HFFc6 (cell line): ENCODE measurements at regions not wholly inside any gene's neighbourhood (a gene's known extent, or its start where the extent isn't known, plus 50 kb on each side); places are given as distances from the start of the nearest gene placed in this dataset.

Experiments used
- DNase-seq: peaks from one replicate; pipeline ENCODE4 v3.0.0-alpha.2; 2018
- H3K27ac Mint-ChIP-seq: 2 replicates; pipeline ENCODE4 v1.8.0; 2020; ENCODE audit warnings: mild to moderate bottlenecking, mixed read lengths
- H3K27me3 Mint-ChIP-seq: 2 replicates; pipeline ENCODE4 v1.8.0; 2021; ENCODE audit warnings: mild to moderate bottlenecking, moderate library complexity, mixed read lengths; ENCODE audit not compliant: insufficient read depth
- H3K36me3 Mint-ChIP-seq: 2 replicates; pipeline ENCODE4 v1.8.0; 2021; ENCODE audit warnings: low read depth, mixed read lengths
- H3K4me1 Mint-ChIP-seq: 2 replicates; pipeline ENCODE4 v1.8.0; 2020; ENCODE audit warnings: low read depth, mixed read lengths
- H3K4me3 Mint-ChIP-seq: 2 replicates; pipeline ENCODE4 v1.8.0; 2020; ENCODE audit warnings: mild to moderate bottlenecking, moderate library complexity, mixed read lengths
- H3K9me3 Mint-ChIP-seq: 2 replicates; pipeline ENCODE4 v1.8.0; 2020; ENCODE audit warnings: mild to moderate bottlenecking, mixed read lengths
- TF ChIP-seq, protein P1 (sequence below): fragments of 200-600 bp; sonication (generic); IDR thresholded peaks from 2 replicates; pipeline ENCODE4 v1.5.0; 2021; ENCODE audit warnings: antibody characterized with exemption, mild to moderate bottlenecking

DNA sequence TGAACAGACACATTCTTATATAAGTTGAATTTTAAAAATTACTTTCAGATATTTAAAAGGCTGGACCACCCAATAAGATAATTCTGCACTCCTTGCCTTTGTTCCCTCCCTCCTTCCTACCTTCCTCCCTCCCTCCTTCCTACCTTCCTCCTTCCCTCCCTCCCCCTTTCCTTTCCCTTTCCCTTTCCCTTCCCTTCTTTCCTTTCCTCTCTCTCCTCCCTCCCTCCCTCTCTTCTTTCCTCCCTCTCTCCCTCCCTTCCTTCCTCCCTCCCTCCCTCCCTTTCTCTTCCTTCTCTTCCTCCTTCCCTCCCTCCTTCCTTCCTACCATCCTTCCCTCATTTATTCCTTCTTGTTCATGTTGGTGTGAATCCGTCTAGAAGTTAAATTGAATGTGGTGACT is 93.0 kb downstream of the ATP6V1G3 start:
- no peak for DNase-seq
- H3K4me3 Mint-ChIP-seq: no peak overlapping the region
- no peak overlapping the region for H3K27ac Mint-ChIP-seq
- H3K9me3 Mint-ChIP-seq: no peaks in the 10 kb centered on the region
- peaks cover 69% of the 10 kb centered on the region for H3K4me1 Mint-ChIP-seq
- H3K27me3 Mint-ChIP-seq: no peaks in the 10 kb centered on the region
- H3K36me3 Mint-ChIP-seq: peaks cover 11% of the 10 kb centered on the region; the same call in 1 of the 2 replicates
- TF ChIP-seq, protein P1, sequence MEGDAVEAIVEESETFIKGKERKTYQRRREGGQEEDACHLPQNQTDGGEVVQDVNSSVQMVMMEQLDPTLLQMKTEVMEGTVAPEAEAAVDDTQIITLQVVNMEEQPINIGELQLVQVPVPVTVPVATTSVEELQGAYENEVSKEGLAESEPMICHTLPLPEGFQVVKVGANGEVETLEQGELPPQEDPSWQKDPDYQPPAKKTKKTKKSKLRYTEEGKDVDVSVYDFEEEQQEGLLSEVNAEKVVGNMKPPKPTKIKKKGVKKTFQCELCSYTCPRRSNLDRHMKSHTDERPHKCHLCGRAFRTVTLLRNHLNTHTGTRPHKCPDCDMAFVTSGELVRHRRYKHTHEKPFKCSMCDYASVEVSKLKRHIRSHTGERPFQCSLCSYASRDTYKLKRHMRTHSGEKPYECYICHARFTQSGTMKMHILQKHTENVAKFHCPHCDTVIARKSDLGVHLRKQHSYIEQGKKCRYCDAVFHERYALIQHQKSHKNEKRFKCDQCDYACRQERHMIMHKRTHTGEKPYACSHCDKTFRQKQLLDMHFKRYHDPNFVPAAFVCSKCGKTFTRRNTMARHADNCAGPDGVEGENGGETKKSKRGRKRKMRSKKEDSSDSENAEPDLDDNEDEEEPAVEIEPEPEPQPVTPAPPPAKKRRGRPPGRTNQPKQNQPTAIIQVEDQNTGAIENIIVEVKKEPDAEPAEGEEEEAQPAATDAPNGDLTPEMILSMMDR: no peak

GRCh38 chr1:198445872-198446271 is 94.6 kb downstream of the ATP6V1G3 start:
- peaks cover 72% of the 10 kb centered on the region for H3K4me1 Mint-ChIP-seq
- TF ChIP-seq, protein P1: no peak
- no peak for DNase-seq
- H3K4me3 Mint-ChIP-seq: no peak overlapping the region
- no peaks in the 10 kb centered on the region for H3K27me3 Mint-ChIP-seq
- H3K9me3 Mint-ChIP-seq: no peaks in the 10 kb centered on the region
- peaks cover 15% of the 10 kb centered on the region; the same call in 1 of the 2 replicates for H3K36me3 Mint-ChIP-seq
- peak overlapping the region; percentile 50 for H3K27ac Mint-ChIP-seq

GRCh38 chr1:198444792-198445191 is 95.7 kb downstream of the ATP6V1G3 start:
- Mint-ChIP-seq H3K4me3 (no peak overlapping the region), H3K36me3 (peaks cover 22% of the 10 kb centered on the region; the same call in 1 of the 2 replicates), H3K27me3 (no peaks in the 10 kb centered on the region; the same call in 1 of the 2 replicates), H3K9me3 (no peaks in the 10 kb centered on the region), H3K27ac (peak overlapping the region; percentile 50), H3K4me1 (peaks cover 69% of the 10 kb centered on the region)
- TF ChIP-seq, protein P1: no peak
- DNase-seq: peak; percentile 65

DNA sequence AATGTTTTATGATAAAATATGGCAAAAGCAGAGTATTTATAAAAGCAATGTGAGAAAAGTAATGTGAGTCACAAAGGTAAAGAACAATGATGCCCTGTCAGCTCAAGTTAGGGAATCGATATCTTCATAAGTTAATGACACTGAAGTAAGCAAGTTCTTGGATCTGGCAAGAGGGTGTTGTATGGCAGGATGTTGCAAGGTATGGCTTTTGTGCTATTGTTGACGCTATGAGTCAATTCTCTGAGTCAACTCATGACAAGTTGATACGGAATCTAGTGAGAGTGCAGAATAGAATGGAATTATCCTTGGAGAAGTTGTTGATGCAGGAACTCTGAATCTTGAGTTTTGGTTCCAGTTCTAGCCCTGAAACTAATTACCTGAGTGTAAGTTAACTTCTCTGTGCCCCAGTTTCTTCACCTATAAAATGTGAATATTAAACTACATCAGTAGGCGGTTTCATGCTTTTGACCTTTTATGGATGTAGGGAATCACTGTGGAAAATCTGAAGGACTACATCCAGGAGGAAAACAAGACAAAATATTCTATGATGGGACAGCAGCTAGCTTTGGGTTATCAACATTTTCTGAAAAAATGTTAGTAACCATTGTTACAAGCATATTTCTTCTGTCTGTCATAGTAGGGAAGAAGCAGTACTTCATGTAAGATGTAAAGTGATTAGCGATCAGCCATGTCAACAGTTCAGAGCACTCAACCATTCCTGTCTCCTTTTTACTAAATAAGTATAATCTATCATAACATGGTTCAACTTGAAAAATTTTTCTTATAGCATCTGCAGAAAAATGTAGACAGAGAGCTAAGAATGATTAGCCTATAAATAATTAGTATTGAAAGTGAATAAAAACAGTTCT is 96.9 kb downstream of the ATP6V1G3 start:
- H3K4me3 Mint-ChIP-seq: peak overlapping the region; percentile 77
- TF ChIP-seq, protein P1: no peak
- peaks cover 33% of the 10 kb centered on the region for H3K36me3 Mint-ChIP-seq
- H3K9me3 Mint-ChIP-seq: no peaks in the 10 kb centered on the region
- H3K27me3 Mint-ChIP-seq: no peaks in the 10 kb centered on the region; the same call in 1 of the 2 replicates
- H3K4me1 Mint-ChIP-seq: peaks cover 69% of the 10 kb centered on the region
- peak overlapping the region; percentile 98 for H3K27ac Mint-ChIP-seq
- peak; percentile 92 for DNase-seq

GRCh38 chr1:198440842-198441241 is 99.6 kb downstream of the ATP6V1G3 start:
- Mint-ChIP-seq H3K4me3 (no peak overlapping the region), H3K9me3 (no peaks in the 10 kb centered on the region), H3K4me1 (peaks cover 74% of the 10 kb centered on the region), H3K36me3 (peaks cover 24% of the 10 kb centered on the region), H3K27ac (no peak overlapping the region), H3K27me3 (no peaks in the 10 kb centered on the region; the same call in 1 of the 2 replicates)
- TF ChIP-seq, protein P1: no peak
- no peak for DNase-seq
